Prostate gland (tissue), 2 donors: ENCODE measurements at regions not wholly inside any gene's neighbourhood (a gene's known extent, or its start where the extent isn't known, plus 50 kb on each side); places are given as distances from the start of the nearest gene placed in this dataset.

Source experiments
- DNase-seq: peaks from one replicate; pipeline ENCODE4 v3.0.0-alpha.2; 2019; ENCODE audit warnings: low spot score
- H3K27ac ChIP-seq, 2 donors: fragments of 200-600 bp; sonication (generic); 2 replicates each; pipeline ENCODE4 v1.5.1; 2017 to 2019
- H3K27me3 ChIP-seq: fragments of 200-600 bp; sonication (generic); replicated peaks from 2 replicates; pipeline ENCODE4 v1.5.1; 2019; ENCODE audit not compliant: insufficient read depth
- H3K36me3 ChIP-seq, 2 donors: fragments of 200-600 bp; sonication (generic); 1 replicate in 1 of 2; 2 replicates in 1 of 2; pipeline versions ENCODE4 v1.5.1 to v1.8.1; 2017 to 2019
- H3K4me1 ChIP-seq: fragments of 200-600 bp; sonication (generic); replicated peaks from 2 replicates; pipeline ENCODE4 v1.5.1; 2019
- H3K4me3 ChIP-seq, 2 donors: fragments of 200-600 bp; sonication (generic); 2 replicates each; pipeline ENCODE4 v1.5.1; 2017 to 2019
- H3K9me3 ChIP-seq: fragments of 200-600 bp; sonication (generic); 2 replicates; pipeline ENCODE4 v1.5.1; 2017
- POLR2A ChIP-seq: fragments of 450-650 bp; IDR thresholded peaks from one replicate; pipeline ENCODE4 v1.6.1; 2016; ENCODE audit warnings: antibody characterized with exemption, mild to moderate bottlenecking
- POLR2AphosphoS5 ChIP-seq: sonication (generic); formaldehyde crosslinking; IDR thresholded peaks from one replicate; pipeline ENCODE4 v1.6.1; 2017; ENCODE audit warnings: antibody characterized with exemption
- WGBS: methylation state at CpG from one replicate; pipeline ENCODE4 v1.1.5; 2018; 5-methylcytosine and 5-hydroxymethylcytosine counted together
- intact Hi-C: fragments of 100-400 bp; cut with DNase I; formaldehyde crosslinking; loops from one replicate; pipeline ENCODE4 v1.14.2; 2022
- TF ChIP-seq, protein P1 (sequence below), 4 experiments: fragments of 200-600 bp in 2 of 4; fragments of 450-650 bp in 2 of 4; sonication (generic) in 2 of 4; IDR thresholded peaks; 1 replicate in 3 of 4; 2 replicates in 1 of 4; pipeline ENCODE4 v1.5.1; 2016 to 2019; ENCODE audit warnings: antibody characterized with exemption in 4 of 4, mild to moderate bottlenecking in 2 of 4, moderate library complexity in 2 of 4

DNA sequence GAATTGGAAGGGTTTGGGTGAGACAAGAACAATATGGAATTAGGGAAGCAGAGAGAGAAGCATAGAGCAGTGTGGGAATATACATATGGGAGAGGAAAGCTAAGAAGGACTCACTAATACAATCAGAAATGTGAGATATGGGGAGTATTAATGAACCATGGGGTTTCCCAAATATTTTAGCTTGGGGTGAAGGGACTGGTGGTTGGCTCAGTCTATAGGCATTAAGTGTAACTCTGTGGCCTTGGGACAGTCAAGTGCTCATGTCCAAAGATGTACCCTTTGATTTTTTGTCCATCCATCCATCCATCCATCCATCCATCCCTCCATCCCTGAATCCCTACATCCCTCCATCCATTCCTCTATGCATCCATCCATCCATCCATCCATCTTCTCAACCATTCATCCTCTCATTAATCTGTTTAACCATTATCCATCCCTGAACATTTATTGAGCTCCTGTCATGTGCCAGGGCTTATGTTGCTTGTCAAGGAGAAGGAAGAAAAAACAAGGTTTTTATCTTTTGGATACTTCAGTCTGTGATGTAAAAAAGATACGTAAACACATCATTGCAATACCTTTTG lies 263.4 kb upstream of the CHD6 start:
- TF ChIP-seq POLR2AphosphoS5: no peak
- TF ChIP-seq, protein P1, sequence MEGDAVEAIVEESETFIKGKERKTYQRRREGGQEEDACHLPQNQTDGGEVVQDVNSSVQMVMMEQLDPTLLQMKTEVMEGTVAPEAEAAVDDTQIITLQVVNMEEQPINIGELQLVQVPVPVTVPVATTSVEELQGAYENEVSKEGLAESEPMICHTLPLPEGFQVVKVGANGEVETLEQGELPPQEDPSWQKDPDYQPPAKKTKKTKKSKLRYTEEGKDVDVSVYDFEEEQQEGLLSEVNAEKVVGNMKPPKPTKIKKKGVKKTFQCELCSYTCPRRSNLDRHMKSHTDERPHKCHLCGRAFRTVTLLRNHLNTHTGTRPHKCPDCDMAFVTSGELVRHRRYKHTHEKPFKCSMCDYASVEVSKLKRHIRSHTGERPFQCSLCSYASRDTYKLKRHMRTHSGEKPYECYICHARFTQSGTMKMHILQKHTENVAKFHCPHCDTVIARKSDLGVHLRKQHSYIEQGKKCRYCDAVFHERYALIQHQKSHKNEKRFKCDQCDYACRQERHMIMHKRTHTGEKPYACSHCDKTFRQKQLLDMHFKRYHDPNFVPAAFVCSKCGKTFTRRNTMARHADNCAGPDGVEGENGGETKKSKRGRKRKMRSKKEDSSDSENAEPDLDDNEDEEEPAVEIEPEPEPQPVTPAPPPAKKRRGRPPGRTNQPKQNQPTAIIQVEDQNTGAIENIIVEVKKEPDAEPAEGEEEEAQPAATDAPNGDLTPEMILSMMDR (IDR thresholded peaks at IDR 0.05): no peak
- TF ChIP-seq POLR2A: no peak
- Histone ChIP-seq H3K27me3 (no peaks in the 10 kb centered on the region), H3K4me1 (no peaks in the 10 kb centered on the region), H3K36me3 (no peaks in the 10 kb centered on the region), H3K4me3 (no peak overlapping the region), H3K27ac (no peak overlapping the region), H3K9me3 (no peaks in the 10 kb centered on the region)
- no peak for DNase-seq
- intact Hi-C loops: no loop called here
- 82% methylated on average over 1 of the region's 1 CpG for WGBS

DNA sequence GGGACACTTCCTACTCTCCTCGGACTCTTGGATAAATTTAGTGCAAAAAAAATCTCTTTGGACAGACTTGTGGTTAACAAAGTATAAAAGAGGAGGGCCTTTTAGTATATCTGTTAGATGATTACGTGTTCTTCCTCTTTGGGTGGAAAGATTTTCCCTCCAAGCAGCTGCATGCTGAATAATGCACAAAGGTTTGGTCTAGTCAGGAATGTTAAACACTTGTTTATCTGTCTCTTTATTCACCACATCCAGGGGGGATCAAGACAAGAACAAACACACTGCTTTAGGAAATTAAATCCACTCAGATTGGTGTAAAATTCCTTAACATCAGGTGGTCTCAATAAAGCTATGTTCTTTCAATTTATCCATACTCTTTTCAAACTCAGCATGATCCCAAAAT lies 260.9 kb upstream of the CHD6 start:
- H3K9me3 ChIP-seq: no peaks in the 10 kb centered on the region
- no peak overlapping the region for H3K27ac ChIP-seq
- WGBS: 21% methylated on average over 2 of the region's 2 CpGs
- no peaks in the 10 kb centered on the region for H3K36me3 ChIP-seq
- TF ChIP-seq POLR2AphosphoS5: no peak
- no peak for TF ChIP-seq POLR2A
- TF ChIP-seq, protein P1 (IDR thresholded peaks at IDR 0.05): no peak
- H3K4me3 ChIP-seq: no peak overlapping the region
- DNase-seq: no peak
- no peaks in the 10 kb centered on the region for H3K4me1 ChIP-seq
- H3K27me3 ChIP-seq: no peaks in the 10 kb centered on the region
- intact Hi-C loops: no loop called here

DNA sequence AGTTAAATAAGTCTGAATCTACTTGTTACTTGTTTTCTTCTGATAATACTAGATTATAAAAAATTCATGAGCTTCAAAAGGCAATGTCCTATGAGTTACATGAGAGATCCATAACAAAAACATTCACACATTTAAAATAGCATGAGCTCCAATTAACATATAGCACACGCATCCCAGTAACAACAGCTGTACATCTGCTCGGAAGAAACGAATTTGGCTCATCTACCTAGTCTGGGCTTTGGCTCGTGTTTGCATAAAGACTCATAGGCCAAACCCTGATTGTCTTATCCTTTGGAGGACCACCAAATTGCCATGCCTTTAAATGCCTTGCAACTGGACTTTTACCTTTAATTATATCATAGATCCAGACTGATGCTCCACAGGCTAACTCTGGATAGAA lies 259.7 kb upstream of the CHD6 start:
- Histone ChIP-seq H3K9me3 (no peaks in the 10 kb centered on the region), H3K36me3 (no peaks in the 10 kb centered on the region), H3K4me1 (no peaks in the 10 kb centered on the region), H3K27ac (no peak overlapping the region), H3K4me3 (no peak overlapping the region), H3K27me3 (no peaks in the 10 kb centered on the region)
- TF ChIP-seq POLR2A: no peak
- no peak for TF ChIP-seq POLR2AphosphoS5
- TF ChIP-seq, protein P1 (IDR thresholded peaks at IDR 0.05): no peak
- WGBS: 74% methylated on average over 4 of the region's 4 CpGs
- intact Hi-C loops: no loop called here
- DNase-seq: no peak

DNA sequence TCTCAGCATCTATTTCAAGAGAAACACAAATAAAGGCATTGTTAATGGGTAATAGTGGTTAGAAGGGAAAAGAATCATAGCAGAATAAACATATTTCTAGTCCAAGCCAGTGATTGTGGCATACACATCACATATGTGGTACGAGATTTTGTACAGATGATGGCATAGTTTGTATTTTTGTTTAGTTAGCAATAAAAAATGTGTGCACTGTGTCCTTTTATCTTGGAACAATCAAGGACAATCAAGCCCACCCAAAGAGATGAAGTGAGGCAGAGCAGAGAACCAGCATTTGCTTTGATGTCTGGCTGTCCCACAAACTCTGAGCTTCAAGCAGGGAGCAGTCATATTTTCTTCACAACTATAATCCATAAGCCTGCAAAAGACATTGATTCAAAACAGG lies 256.5 kb upstream of the CHD6 start:
- intact Hi-C loops: no loop called here
- no peak overlapping the region for H3K27ac ChIP-seq
- no peak for DNase-seq
- H3K27me3 ChIP-seq: no peaks in the 10 kb centered on the region
- no peaks in the 10 kb centered on the region for H3K36me3 ChIP-seq
- 27% methylated on average over 1 of the region's 1 CpG for WGBS
- H3K9me3 ChIP-seq: no peaks in the 10 kb centered on the region
- no peaks in the 10 kb centered on the region for H3K4me1 ChIP-seq
- TF ChIP-seq POLR2AphosphoS5 (no peak), POLR2A (no peak)
- TF ChIP-seq, protein P1 (IDR thresholded peaks at IDR 0.05): no peak
- H3K4me3 ChIP-seq: no peak overlapping the region

DNA sequence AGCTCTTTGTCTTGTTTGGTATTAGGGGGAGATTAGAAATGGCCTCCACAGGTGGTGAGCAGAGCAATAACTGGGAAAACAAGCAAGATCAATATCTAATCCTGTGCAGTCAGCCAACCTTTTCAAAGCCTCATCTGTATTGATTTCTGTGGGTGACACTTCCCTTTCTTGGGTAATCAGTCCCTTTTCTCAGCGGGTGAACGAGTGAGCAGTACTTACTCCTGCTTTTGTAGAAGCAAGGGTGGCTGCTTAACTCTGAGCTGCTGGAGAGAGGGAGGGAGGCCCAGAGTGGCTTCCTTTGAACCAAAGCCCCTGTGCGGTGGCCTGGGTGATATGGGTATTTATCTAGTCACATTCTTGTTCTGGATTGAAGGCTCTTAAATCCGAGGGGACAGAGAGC lies 254.8 kb upstream of the CHD6 start:
- H3K27me3 ChIP-seq: no peaks in the 10 kb centered on the region
- 53% methylated on average over 4 of the region's 4 CpGs for WGBS
- H3K4me1 ChIP-seq: no peaks in the 10 kb centered on the region
- no peak overlapping the region for H3K4me3 ChIP-seq
- no peaks in the 10 kb centered on the region for H3K36me3 ChIP-seq
- H3K9me3 ChIP-seq: no peaks in the 10 kb centered on the region
- TF ChIP-seq POLR2AphosphoS5: no peak
- TF ChIP-seq POLR2A: no peak
- TF ChIP-seq, protein P1 (IDR thresholded peaks at IDR 0.05): no peak
- no peak overlapping the region for H3K27ac ChIP-seq
- DNase-seq: no peak
- intact Hi-C loops: no loop called here
